ENCODE measurements at regions not wholly inside any gene's neighbourhood (a gene's known extent, or its start where the extent isn't known, plus 50 kb on each side); places are given as distances from the start of the nearest gene placed in this dataset.

GRCh38 chr3:65196663-65197062 lies 508.9 kb upstream of the ADAMTS9 start:
- TF ChIP-seq, protein P1, sequence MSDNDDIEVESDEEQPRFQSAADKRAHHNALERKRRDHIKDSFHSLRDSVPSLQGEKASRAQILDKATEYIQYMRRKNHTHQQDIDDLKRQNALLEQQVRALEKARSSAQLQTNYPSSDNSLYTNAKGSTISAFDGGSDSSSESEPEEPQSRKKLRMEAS (CRISPR knock-in tag; IDR thresholded peaks at IDR 0.05), result no peak
- TF ChIP-seq CTCF (IDR thresholded peaks at IDR 0.05), result no peak
- TF ChIP-seq ATF6 (CRISPR knock-in tag; IDR thresholded peaks at IDR 0.05), result no peak
- no peak for TF ChIP-seq USF1 (CRISPR knock-in tag; IDR thresholded peaks at IDR 0.05)
- TF ChIP-seq ELF4 (CRISPR knock-in tag; IDR thresholded peaks at IDR 0.05; ENCODE audit: low read depth), result no peak
- no peak for TF ChIP-seq ZNF671 (CRISPR knock-in tag; IDR thresholded peaks at IDR 0.05)

Data from WTC11 (cell line).